ENCODE measurements at regions not wholly inside any gene's neighbourhood (a gene's known extent, or its start where the extent isn't known, plus 50 kb on each side); places are given as distances from the start of the nearest gene placed in this dataset.

- Histone ChIP-seq H3K4me3 (ENCODE audit: insufficient read depth, low read length, poor library complexity, severe bottlenecking) (no peak overlapping the region), H3K9me3 (ENCODE audit: insufficient read depth, low read length) (no peaks in the 10 kb centered on the region), H3K27me3 (ENCODE audit: low read length) (no peaks in the 10 kb centered on the region), H3K9me2 (replicated peaks; ENCODE audit: insufficient read depth, low read length) (no peaks in the 10 kb centered on the region), H3K36me3 (ENCODE audit: low read length) (no peaks in the 10 kb centered on the region), H3K9ac (ENCODE audit: low read length) (no peak overlapping the region), H2AFZ (ENCODE audit: low read depth, low read length, severe bottlenecking) (no peak overlapping the region), H3K27ac (ENCODE audit: low read depth, low read length) (no peak overlapping the region), H4K20me1 (ENCODE audit: low read depth, low read length) (no peaks in the 10 kb centered on the region), H3K4me2 (ENCODE audit: low read depth, low read length, poor library complexity, severe bottlenecking) (no peak overlapping the region), H3F3A (ENCODE audit: insufficient read depth) (no peaks in the 10 kb centered on the region), H3K79me2 (ENCODE audit: insufficient read depth, low read length) (no peaks in the 10 kb centered on the region)
- no peak for TF ChIP-seq EZH2phosphoT487 (conservative IDR thresholded peaks at IDR 0.05; ENCODE audit: low read length)
- no peak for TF ChIP-seq CTCF (IDR thresholded peaks at IDR 0.05; ENCODE audit: insufficient read depth, low read length, poor library complexity, severe bottlenecking)
Measured at GRCh38 chr13:40031031-40031430, 375.6 kb downstream of the COG6 start.

GRCh38 chr13:40039061-40039460 is 383.6 kb downstream of the COG6 start:
- TF ChIP-seq CTCF (IDR thresholded peaks at IDR 0.05; ENCODE audit: insufficient read depth, low read length, poor library complexity, severe bottlenecking) (no peak), EZH2phosphoT487 (conservative IDR thresholded peaks at IDR 0.05; ENCODE audit: low read length) (no peak)
- Histone ChIP-seq H3K4me2 (ENCODE audit: low read depth, low read length, poor library complexity, severe bottlenecking) (no peak overlapping the region), H3K9me3 (ENCODE audit: insufficient read depth, low read length) (no peaks in the 10 kb centered on the region), H3K36me3 (ENCODE audit: low read length) (no peaks in the 10 kb centered on the region), H3F3A (ENCODE audit: insufficient read depth) (no peaks in the 10 kb centered on the region), H3K27me3 (ENCODE audit: low read length) (no peaks in the 10 kb centered on the region), H4K20me1 (ENCODE audit: low read depth, low read length) (no peaks in the 10 kb centered on the region), H3K79me2 (ENCODE audit: insufficient read depth, low read length) (no peaks in the 10 kb centered on the region), H3K4me3 (ENCODE audit: insufficient read depth, low read length, poor library complexity, severe bottlenecking) (no peak overlapping the region), H3K27ac (ENCODE audit: low read depth, low read length) (no peak overlapping the region), H3K9ac (ENCODE audit: low read length) (no peak overlapping the region), H3K9me2 (replicated peaks; ENCODE audit: insufficient read depth, low read length) (no peaks in the 10 kb centered on the region), H2AFZ (ENCODE audit: low read depth, low read length, severe bottlenecking) (no peak overlapping the region)

- H3F3A ChIP-seq (ENCODE audit: insufficient read depth), result no peaks in the 10 kb centered on the region
- H4K20me1 ChIP-seq (ENCODE audit: low read depth, low read length), result no peaks in the 10 kb centered on the region
- H3K79me2 ChIP-seq (ENCODE audit: insufficient read depth, low read length), result no peaks in the 10 kb centered on the region
- no peaks in the 10 kb centered on the region for H3K27me3 ChIP-seq (ENCODE audit: low read length)
- no peak overlapping the region for H3K4me3 ChIP-seq (ENCODE audit: insufficient read depth, low read length, poor library complexity, severe bottlenecking)
- no peak overlapping the region for H3K4me2 ChIP-seq (ENCODE audit: low read depth, low read length, poor library complexity, severe bottlenecking)
- no peak overlapping the region for H3K9ac ChIP-seq (ENCODE audit: low read length)
- H3K36me3 ChIP-seq (ENCODE audit: low read length), result no peaks in the 10 kb centered on the region
- H3K27ac ChIP-seq (ENCODE audit: low read depth, low read length), result no peak overlapping the region
- no peaks in the 10 kb centered on the region for H3K9me3 ChIP-seq (ENCODE audit: insufficient read depth, low read length)
- TF ChIP-seq EZH2phosphoT487 (conservative IDR thresholded peaks at IDR 0.05; ENCODE audit: low read length) (no peak), CTCF (IDR thresholded peaks at IDR 0.05; ENCODE audit: insufficient read depth, low read length, poor library complexity, severe bottlenecking) (no peak)
- no peak overlapping the region for H2AFZ ChIP-seq (ENCODE audit: low read depth, low read length, severe bottlenecking)
- no peaks in the 10 kb centered on the region for H3K9me2 ChIP-seq (replicated peaks; ENCODE audit: insufficient read depth, low read length)
Measured at GRCh38 chr13:40042991-40043390, 387.5 kb downstream of the COG6 start.

Measured in SU-DHL-6 (cell line).